Mesendoderm (in vitro differentiated cells): ENCODE measurements at regions not wholly inside any gene's neighbourhood (a gene's known extent, or its start where the extent isn't known, plus 50 kb on each side); places are given as distances from the start of the nearest gene placed in this dataset.

Source experiments
- DNase-seq: peaks from one replicate; pipeline ENCODE4 v3.0.0; 2013
- H2AK5ac ChIP-seq: 2 replicates; pipeline ENCODE4 v1.6.1; 2013; ENCODE audit warnings: low read length, inconsistent platforms
- H2BK120ac ChIP-seq: 2 replicates; pipeline ENCODE4 v1.6.1; 2013; ENCODE audit warnings: low read depth, mild to moderate bottlenecking, low read length, moderate library complexity, mixed read lengths
- H2BK15ac ChIP-seq: replicated peaks from 2 replicates; pipeline ENCODE4 v1.6.1; 2013; ENCODE audit warnings: low read depth, mild to moderate bottlenecking, moderate library complexity
- H2BK5ac ChIP-seq: 2 replicates; pipeline ENCODE4 v1.6.1; 2013; ENCODE audit warnings: low read length, inconsistent platforms
- H3K18ac ChIP-seq: 2 replicates; pipeline ENCODE4 v1.6.1; 2013; ENCODE audit warnings: mild to moderate bottlenecking, low read length, mixed read lengths
- H3K23ac ChIP-seq: one replicate; pipeline ENCODE4 v1.6.1; 2013; ENCODE audit warnings: low read length
- H3K27ac ChIP-seq: 2 replicates; pipeline ENCODE4 v1.5.1; 2013; ENCODE audit warnings: low read depth, mild to moderate bottlenecking, inconsistent platforms, low read length, moderate library complexity
- H3K27me3 ChIP-seq: 2 replicates; pipeline ENCODE4 v1.6.1; 2013; ENCODE audit warnings: low read length, control low read depth, mild to moderate bottlenecking, inconsistent platforms; ENCODE audit not compliant: insufficient read depth, poor library complexity
- H3K36me3 ChIP-seq: 2 replicates; pipeline ENCODE4 v1.6.1; 2013; ENCODE audit warnings: low read length, inconsistent platforms; ENCODE audit not compliant: control insufficient read depth, insufficient read depth
- H3K4ac ChIP-seq: one replicate; pipeline ENCODE4 v1.6.1; 2013; ENCODE audit warnings: low read depth, mild to moderate bottlenecking, low read length, moderate library complexity
- H3K4me1 ChIP-seq: 2 replicates; pipeline ENCODE4 v1.6.1; 2013; ENCODE audit warnings: low read depth, low read length, inconsistent platforms; ENCODE audit not compliant: control insufficient read depth
- H3K4me2 ChIP-seq: 2 replicates; pipeline ENCODE4 v1.6.1; 2013; ENCODE audit warnings: low read length
- H3K4me3 ChIP-seq: 2 replicates; pipeline ENCODE4 v1.5.1; 2013; ENCODE audit warnings: mild to moderate bottlenecking, low read length
- H3K56ac ChIP-seq: one replicate; pipeline ENCODE4 v1.6.1; 2013; ENCODE audit warnings: low read length
- H3K79me1 ChIP-seq: 2 replicates; pipeline ENCODE4 v1.6.1; 2013; ENCODE audit warnings: low read length, inconsistent platforms
- H3K79me2 ChIP-seq: 2 replicates; pipeline ENCODE4 v1.6.1; 2013; ENCODE audit warnings: mild to moderate bottlenecking, low read length; ENCODE audit not compliant: control insufficient read depth, insufficient read depth
- H3K9ac ChIP-seq: 2 replicates; pipeline ENCODE4 v1.6.1; 2013; ENCODE audit warnings: low read length, inconsistent platforms
- H4K5ac ChIP-seq: one replicate; pipeline ENCODE4 v1.6.1; 2013; ENCODE audit warnings: low read length
- H4K8ac ChIP-seq: one replicate; pipeline ENCODE4 v1.6.1; 2013; ENCODE audit warnings: low read depth, mild to moderate bottlenecking, control low read depth, low read length, moderate library complexity
- WGBS: extraction: QIAGEN DNeasy Blood & Tissue Kit; methylation state at CpG from one replicate; pipeline ENCODE4 v1.1.7; 2013; ENCODE audit warnings: low lambda C conversion rate, missing lambda C conversion rate; ENCODE audit not compliant: insufficient coverage; ENCODE audit errors: extremely low coverage; 5-methylcytosine and 5-hydroxymethylcytosine counted together

- Histone ChIP-seq H3K56ac (no peak overlapping the region), H3K9ac (no peak overlapping the region), H3K4me2 (no peak overlapping the region), H3K23ac (no peak overlapping the region), H4K5ac (no peak overlapping the region), H2BK120ac (no peak overlapping the region), H3K27me3 (no peaks in the 10 kb centered on the region), H3K79me1 (no peaks in the 10 kb centered on the region), H2AK5ac (no peak overlapping the region), H3K4ac (no peak overlapping the region), H4K8ac (no peak overlapping the region), H3K4me3 (no peak overlapping the region), H2BK15ac (no peak overlapping the region), H3K79me2 (no peaks in the 10 kb centered on the region), H3K18ac (no peak overlapping the region), H3K27ac (no peak overlapping the region), H2BK5ac (no peak overlapping the region), H3K4me1 (no peaks in the 10 kb centered on the region), H3K36me3 (no peaks in the 10 kb centered on the region)
- DNase-seq: no peak
- WGBS: no CpG with 5 or more reads among the region's 1 CpG
Observed at GRCh38 chr4:110848787-110849186, 225.9 kb upstream of the PITX2 start.

- no peak for DNase-seq
- Histone ChIP-seq H3K4me3 (no peak overlapping the region), H3K4ac (no peak overlapping the region), H2BK15ac (no peak overlapping the region), H2BK5ac (no peak overlapping the region), H3K4me2 (no peak overlapping the region), H3K4me1 (no peaks in the 10 kb centered on the region), H3K9ac (no peak overlapping the region), H3K18ac (no peak overlapping the region), H3K79me1 (no peaks in the 10 kb centered on the region), H2BK120ac (no peak overlapping the region), H3K27ac (no peak overlapping the region), H3K23ac (no peak overlapping the region), H4K5ac (no peak overlapping the region), H4K8ac (no peak overlapping the region), H3K79me2 (no peaks in the 10 kb centered on the region), H2AK5ac (no peak overlapping the region), H3K56ac (no peak overlapping the region), H3K36me3 (no peaks in the 10 kb centered on the region), H3K27me3 (no peaks in the 10 kb centered on the region)
- no CpG with 5 or more reads among the region's 6 CpGs for WGBS
Observed at GRCh38 chr4:110849461-110849860, 226.6 kb upstream of the PITX2 start.

- Histone ChIP-seq H3K4me3 (no peak overlapping the region), H3K79me2 (no peaks in the 10 kb centered on the region), H2BK5ac (no peak overlapping the region), H4K5ac (no peak overlapping the region), H2BK120ac (no peak overlapping the region), H3K27me3 (no peaks in the 10 kb centered on the region), H2BK15ac (no peak overlapping the region), H3K23ac (no peak overlapping the region), H3K9ac (no peak overlapping the region), H2AK5ac (no peak overlapping the region), H3K4me1 (no peaks in the 10 kb centered on the region), H3K18ac (no peak overlapping the region), H3K79me1 (no peaks in the 10 kb centered on the region), H4K8ac (no peak overlapping the region), H3K36me3 (no peaks in the 10 kb centered on the region), H3K4ac (no peak overlapping the region), H3K56ac (no peak overlapping the region), H3K27ac (no peak overlapping the region), H3K4me2 (no peak overlapping the region)
- no peak for DNase-seq
- WGBS: no CpG with 5 or more reads among the region's 12 CpGs
Observed at GRCh38 chr4:110850461-110851442, 227.9 kb upstream of the PITX2 start.

GRCh38 chr4:110851989-110852388 is 229.1 kb upstream of the PITX2 start:
- no peak overlapping the region for H3K18ac ChIP-seq
- H3K4me3 ChIP-seq: no peak overlapping the region
- no peaks in the 10 kb centered on the region for H3K4me1 ChIP-seq
- H4K5ac ChIP-seq: no peak overlapping the region
- no peak overlapping the region for H3K9ac ChIP-seq
- no peak overlapping the region for H2BK120ac ChIP-seq
- H3K4me2 ChIP-seq: no peak overlapping the region
- no peak overlapping the region for H2BK5ac ChIP-seq
- H4K8ac ChIP-seq: no peak overlapping the region
- no peak for DNase-seq
- H3K27me3 ChIP-seq: no peaks in the 10 kb centered on the region
- no CpG with 5 or more reads among the region's 2 CpGs for WGBS
- H3K56ac ChIP-seq: no peak overlapping the region
- no peak overlapping the region for H3K23ac ChIP-seq
- H3K4ac ChIP-seq: no peak overlapping the region
- H2AK5ac ChIP-seq: no peak overlapping the region
- H3K27ac ChIP-seq: no peak overlapping the region
- no peak overlapping the region for H2BK15ac ChIP-seq
- H3K36me3 ChIP-seq: no peaks in the 10 kb centered on the region
- no peaks in the 10 kb centered on the region for H3K79me1 ChIP-seq
- no peaks in the 10 kb centered on the region for H3K79me2 ChIP-seq

- no peak overlapping the region for H2BK15ac ChIP-seq
- H3K4me2 ChIP-seq: no peak overlapping the region
- H3K4me1 ChIP-seq: no peaks in the 10 kb centered on the region
- H2BK120ac ChIP-seq: no peak overlapping the region
- no peak overlapping the region for H3K56ac ChIP-seq
- H3K27ac ChIP-seq: no peak overlapping the region
- no peaks in the 10 kb centered on the region for H3K27me3 ChIP-seq
- no peak overlapping the region for H3K9ac ChIP-seq
- H2AK5ac ChIP-seq: no peak overlapping the region
- H3K4me3 ChIP-seq: no peak overlapping the region
- H3K18ac ChIP-seq: no peak overlapping the region
- H3K79me1 ChIP-seq: no peaks in the 10 kb centered on the region
- no peak overlapping the region for H3K4ac ChIP-seq
- no peak overlapping the region for H2BK5ac ChIP-seq
- H3K23ac ChIP-seq: no peak overlapping the region
- H4K5ac ChIP-seq: no peak overlapping the region
- no peaks in the 10 kb centered on the region for H3K36me3 ChIP-seq
- DNase-seq: no peak
- H4K8ac ChIP-seq: no peak overlapping the region
- no CpG with 5 or more reads among the region's 3 CpGs for WGBS
- no peaks in the 10 kb centered on the region for H3K79me2 ChIP-seq
Observed at GRCh38 chr4:110852793-110853192, 229.9 kb upstream of the PITX2 start.
